HCT116 (cell line): ENCODE measurements at regions not wholly inside any gene's neighbourhood (a gene's known extent, or its start where the extent isn't known, plus 50 kb on each side); places are given as distances from the start of the nearest gene placed in this dataset.

Source experiments
- ATAC-seq: fragments of 200-7000 bp; cut with Tn5 transposase; 2 replicates; pipeline ENCODE4 v1.9.1; 2020; ENCODE audit warnings: mild to moderate bottlenecking, moderate library complexity
- BruUV-seq: library from RNA; stranded (reverse); fragments of 400-500 nt; replicated peaks from 2 replicates; lab custom pipeline; 2021; lab: Mats Ljungman, UMichigan
- CTCF ChIA-PET: fragments of 300-600 bp; sonication (Branson Sonifier 250); formaldehyde crosslinking; loops from one replicate; lab custom pipeline; 2021; ENCODE audit warnings: antibody characterized with exemption; lab: Charles Lee
- POLR2A ChIA-PET: fragments of 300-600, 350-600 bp; sonication (Branson Sonifier 250); formaldehyde crosslinking; loops from one replicate; lab custom pipeline; 2021; ENCODE audit warnings: antibody characterized with exemption; lab: Charles Lee
- RAD21 ChIA-PET, 2 experiments: fragments of 300-600 bp; sonication (Branson Sonifier 250); formaldehyde crosslinking; loops; one replicate each; lab custom pipeline; 2023; ENCODE audit warnings: low total read pairs in 2 of 2; ENCODE audit not compliant: uncharacterized antibody in 2 of 2, unreplicated experiment in 2 of 2, low non-redundant PET in 1 of 2; lab: Charles Lee
- DNase-seq: peaks from one replicate; pipeline ENCODE4 v3.0.0-alpha.2; 2010; ENCODE audit warnings: low read depth, low spot score
- H2AFZ ChIP-seq: fragments of 200-600 bp; shearing (Covaris generic), sonication (generic); 2 replicates; pipeline ENCODE4 v1.6.1; 2017; ENCODE audit warnings: low read depth, mixed run types, mixed read lengths, antibody characterized with exemption, low read length; ENCODE audit not compliant: poor library complexity, severe bottlenecking
- H3K27ac ChIP-seq: 2 replicates; pipeline ENCODE4 v1.5.1; 2012; ENCODE audit warnings: low read depth, low read length
- H3K27me3 ChIP-seq: fragments of 200-600 bp; sonication (generic); 2 replicates; pipeline ENCODE4 v1.6.1; 2016; ENCODE audit warnings: mixed run types, low read length, mixed read lengths; ENCODE audit not compliant: insufficient read depth
- H3K36me3 ChIP-seq, 2 experiments: fragments of 200-500 bp in 1 of 2; fragments of 200-600 bp in 1 of 2; sonication (Bioruptor generic) in 1 of 2; sonication (generic) in 1 of 2; 2 replicates each; pipeline versions ENCODE4 v1.5.1 to v1.6.1; 2014 to 2016; ENCODE audit warnings: low read length in 2 of 2, inconsistent platforms in 1 of 2, mixed read lengths in 1 of 2, mixed run types in 1 of 2; ENCODE audit not compliant: insufficient read depth in 2 of 2, control insufficient read depth in 1 of 2
- H3K4me1 ChIP-seq, 2 experiments: fragments of 200-600 bp in 1 of 2; sonication (generic) in 1 of 2; 2 replicates each; pipeline versions ENCODE4 v1.5.1 to v1.6.1; 2012 to 2017; ENCODE audit warnings: low read length in 2 of 2, inconsistent platforms in 1 of 2, mild to moderate bottlenecking in 1 of 2, mixed read lengths in 1 of 2, mixed run types in 1 of 2, moderate library complexity in 1 of 2; ENCODE audit not compliant: insufficient read depth in 2 of 2, control insufficient read depth in 1 of 2
- H3K4me2 ChIP-seq: fragments of 200-600 bp; sonication (generic); 2 replicates; pipeline ENCODE4 v1.6.1; 2017; ENCODE audit warnings: mixed run types, low read length, mixed read lengths
- H3K4me3 ChIP-seq, 2 experiments: fragments of 200-600 bp in 1 of 2; sonication (generic) in 1 of 2; replicated peaks in 1 of 2; 2 replicates each; pipeline ENCODE4 v1.5.1; 2011 to 2016; ENCODE audit warnings: low read length in 2 of 2, control low read depth in 1 of 2, low read depth in 1 of 2, mild to moderate bottlenecking in 1 of 2, mixed read lengths in 1 of 2, mixed run types in 1 of 2
- H3K79me2 ChIP-seq: fragments of 200-600 bp; sonication (generic); 2 replicates; pipeline ENCODE4 v1.6.1; 2017; ENCODE audit warnings: mild to moderate bottlenecking, mixed run types, low read length, moderate library complexity, mixed read lengths; ENCODE audit not compliant: insufficient read depth
- H3K9ac ChIP-seq: fragments of 200-600 bp; sonication (generic); 2 replicates; pipeline ENCODE4 v1.6.1; 2016; ENCODE audit warnings: low read length, mixed read lengths
- H3K9me2 ChIP-seq: fragments of 200-600 bp; sonication (generic), shearing (Covaris generic); 2 replicates; pipeline ENCODE4 v1.6.1; 2017; ENCODE audit warnings: mixed run types, mild to moderate bottlenecking, moderate library complexity; ENCODE audit not compliant: insufficient read depth
- H3K9me3 ChIP-seq, 2 experiments: fragments of 200-500 bp in 1 of 2; fragments of 200-600 bp in 1 of 2; sonication (Bioruptor generic) in 1 of 2; sonication (generic) in 1 of 2; 2 replicates each; pipeline ENCODE4 v1.6.1; 2014 to 2017; ENCODE audit warnings: low read length in 2 of 2, mixed read lengths in 2 of 2, inconsistent platforms in 1 of 2, low read depth in 1 of 2, mild to moderate bottlenecking in 1 of 2, mixed run types in 1 of 2, moderate library complexity in 1 of 2; ENCODE audit not compliant: control insufficient read depth in 1 of 2, insufficient read depth in 1 of 2
- H4K20me1 ChIP-seq: fragments of 200-600 bp; sonication (generic), shearing (Covaris generic); 2 replicates; pipeline ENCODE4 v1.6.1; 2017; ENCODE audit warnings: mixed run types, mild to moderate bottlenecking, moderate library complexity; ENCODE audit not compliant: insufficient read depth
- CBX3 ChIP-seq: IDR thresholded peaks from 2 replicates; pipeline ENCODE4 v1.6.1; 2012; ENCODE audit warnings: low read depth
- CEBPB ChIP-seq: IDR thresholded peaks from 2 replicates; pipeline ENCODE4 v1.6.1; 2012; ENCODE audit warnings: low read depth
- EZH2 ChIP-seq: fragments of 200-600 bp; sonication (generic); IDR thresholded peaks from 2 replicates; pipeline ENCODE4 v1.6.1; 2017; ENCODE audit warnings: antibody characterized with exemption, mixed run types
- FOSL1 ChIP-seq: IDR thresholded peaks from 2 replicates; pipeline ENCODE4 v1.6.1; 2012; ENCODE audit warnings: low read depth
- JUND ChIP-seq: IDR thresholded peaks from 2 replicates; pipeline ENCODE4 v1.6.1; 2012
- POLR2AphosphoS5 ChIP-seq: IDR thresholded peaks from 2 replicates; pipeline ENCODE4 v1.6.1; 2011; ENCODE audit warnings: mild to moderate bottlenecking, low read depth, low read length, moderate library complexity
- RAD21 ChIP-seq: IDR thresholded peaks from 2 replicates; pipeline ENCODE4 v1.6.1; 2012; ENCODE audit warnings: low read depth, mild to moderate bottlenecking
- SIN3A ChIP-seq: IDR thresholded peaks from 2 replicates; pipeline ENCODE4 v1.6.1; 2012; ENCODE audit warnings: low read depth
- SP1 ChIP-seq: IDR thresholded peaks from 2 replicates; pipeline ENCODE4 v1.6.1; 2012; ENCODE audit warnings: low read depth
- SRF ChIP-seq: IDR thresholded peaks from 2 replicates; pipeline ENCODE4 v1.6.1; 2012; ENCODE audit warnings: low read depth
- TCF7L2 ChIP-seq: IDR thresholded peaks from 2 replicates; pipeline ENCODE4 v1.7.0; 2011; ENCODE audit warnings: borderline replicate concordance, inconsistent platforms; ENCODE audit not compliant: insufficient read depth, insufficient read length; ENCODE audit errors: extremely low read depth
- ZFX ChIP-seq: fragments of 450-650 bp; IDR thresholded peaks from 2 replicates; pipeline ENCODE4 v1.6.1; 2017
- ZNF274 ChIP-seq: fragments of 200-500 bp; sonication (Bioruptor generic); IDR thresholded peaks from 2 replicates; pipeline ENCODE4 v1.6.1; 2014; ENCODE audit warnings: mild to moderate bottlenecking, low read depth, low read length, inconsistent platforms
- intact Hi-C: fragments of 100-400 bp; cut with micrococcal nuclease; formaldehyde crosslinking; loops from 2 replicates; pipeline ENCODE4 v1.10.0; 2022
- TF ChIP-seq, protein P1 (sequence below): IDR thresholded peaks from 2 replicates; pipeline ENCODE4 v1.6.1; 2012
- TF ChIP-seq, protein P2 (sequence below): IDR thresholded peaks from 2 replicates; pipeline ENCODE4 v1.6.1; 2011; ENCODE audit warnings: mild to moderate bottlenecking, low read length, moderate library complexity; ENCODE audit not compliant: insufficient replicate concordance; ENCODE audit errors: extremely low read depth

DNA sequence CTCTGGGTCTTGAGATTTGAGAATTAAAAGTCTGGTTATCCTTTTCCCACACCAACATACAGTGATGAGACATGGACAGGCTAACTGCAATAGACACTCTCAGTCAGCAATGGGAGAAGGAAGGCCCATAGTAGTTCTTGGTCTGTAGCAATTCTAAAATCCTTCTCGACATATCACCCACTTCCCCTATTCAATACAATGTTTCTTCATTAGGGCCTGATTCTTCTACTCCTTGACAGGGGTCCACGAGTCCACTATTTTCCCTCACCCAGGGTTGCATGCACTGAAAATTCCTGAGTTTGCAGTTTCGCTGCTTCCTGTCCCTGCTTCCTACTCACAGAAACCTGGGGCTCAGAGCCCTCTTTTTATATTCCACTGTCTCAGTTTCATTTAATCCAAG lies 402.8 kb downstream of the MAT2B start:
- Histone ChIP-seq H3K9me2 (no peaks in the 10 kb centered on the region), H3K4me1 (no peaks in the 10 kb centered on the region), H3K9ac (no peak overlapping the region), H2AFZ (no peak overlapping the region), H3K27ac (no peak overlapping the region), H3K36me3 (no peaks in the 10 kb centered on the region), H3K4me2 (no peak overlapping the region), H3K4me3 (no peak overlapping the region), H3K9me3 (no peaks in the 10 kb centered on the region; a peak in 2 of 4 replicates), H3K27me3 (no peaks in the 10 kb centered on the region), H4K20me1 (no peaks in the 10 kb centered on the region; the same call in 1 of the 2 replicates), H3K79me2 (no peaks in the 10 kb centered on the region)
- POLR2A ChIA-PET = no interaction called here
- no peak for TF ChIP-seq SRF
- no peak for TF ChIP-seq SIN3A
- TF ChIP-seq ZNF274 = no peak
- no peak for TF ChIP-seq CBX3
- TF ChIP-seq, protein P1, sequence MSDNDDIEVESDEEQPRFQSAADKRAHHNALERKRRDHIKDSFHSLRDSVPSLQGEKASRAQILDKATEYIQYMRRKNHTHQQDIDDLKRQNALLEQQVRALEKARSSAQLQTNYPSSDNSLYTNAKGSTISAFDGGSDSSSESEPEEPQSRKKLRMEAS = no peak
- TF ChIP-seq SP1 = no peak
- TF ChIP-seq RAD21 = no peak
- no peak for TF ChIP-seq TCF7L2
- TF ChIP-seq JUND = no peak
- TF ChIP-seq FOSL1 = no peak
- no peak for TF ChIP-seq CEBPB
- TF ChIP-seq, protein P2, sequence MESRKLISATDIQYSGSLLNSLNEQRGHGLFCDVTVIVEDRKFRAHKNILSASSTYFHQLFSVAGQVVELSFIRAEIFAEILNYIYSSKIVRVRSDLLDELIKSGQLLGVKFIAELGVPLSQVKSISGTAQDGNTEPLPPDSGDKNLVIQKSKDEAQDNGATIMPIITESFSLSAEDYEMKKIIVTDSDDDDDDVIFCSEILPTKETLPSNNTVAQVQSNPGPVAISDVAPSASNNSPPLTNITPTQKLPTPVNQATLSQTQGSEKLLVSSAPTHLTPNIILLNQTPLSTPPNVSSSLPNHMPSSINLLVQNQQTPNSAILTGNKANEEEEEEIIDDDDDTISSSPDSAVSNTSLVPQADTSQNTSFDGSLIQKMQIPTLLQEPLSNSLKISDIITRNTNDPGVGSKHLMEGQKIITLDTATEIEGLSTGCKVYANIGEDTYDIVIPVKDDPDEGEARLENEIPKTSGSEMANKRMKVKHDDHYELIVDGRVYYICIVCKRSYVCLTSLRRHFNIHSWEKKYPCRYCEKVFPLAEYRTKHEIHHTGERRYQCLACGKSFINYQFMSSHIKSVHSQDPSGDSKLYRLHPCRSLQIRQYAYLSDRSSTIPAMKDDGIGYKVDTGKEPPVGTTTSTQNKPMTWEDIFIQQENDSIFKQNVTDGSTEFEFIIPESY = no peak
- TF ChIP-seq EZH2 = no peak
- no peak for TF ChIP-seq ZFX
- TF ChIP-seq POLR2AphosphoS5 = no peak
- RAD21 ChIA-PET = no interaction called here
- ATAC-seq = no peak
- intact Hi-C loops = no loop called here
- CTCF ChIA-PET = no interaction called here
- no peak for DNase-seq
- no TSS peak for BruUV-seq
